Epithelial cell of esophagus (primary cell): ENCODE measurements at regions not wholly inside any gene's neighbourhood (a gene's known extent, or its start where the extent isn't known, plus 50 kb on each side); places are given as distances from the start of the nearest gene placed in this dataset.

Experiments used
- DNase-seq: peaks from one replicate; pipeline ENCODE4 v3.0.0; 2010; ENCODE audit warnings: low read depth
- H3K4me3 ChIP-seq: 2 replicates; pipeline ENCODE4 v1.5.1; 2011; ENCODE audit warnings: mild to moderate bottlenecking, low read length, control low read depth
- TF ChIP-seq, protein P1 (sequence below): IDR thresholded peaks from 2 replicates; pipeline ENCODE4 v1.5.1; 2011; ENCODE audit warnings: low read depth, mild to moderate bottlenecking, low read length, control low read depth, inconsistent platforms; ENCODE audit not compliant: insufficient read depth; ENCODE audit errors: missing control alignments

DNA sequence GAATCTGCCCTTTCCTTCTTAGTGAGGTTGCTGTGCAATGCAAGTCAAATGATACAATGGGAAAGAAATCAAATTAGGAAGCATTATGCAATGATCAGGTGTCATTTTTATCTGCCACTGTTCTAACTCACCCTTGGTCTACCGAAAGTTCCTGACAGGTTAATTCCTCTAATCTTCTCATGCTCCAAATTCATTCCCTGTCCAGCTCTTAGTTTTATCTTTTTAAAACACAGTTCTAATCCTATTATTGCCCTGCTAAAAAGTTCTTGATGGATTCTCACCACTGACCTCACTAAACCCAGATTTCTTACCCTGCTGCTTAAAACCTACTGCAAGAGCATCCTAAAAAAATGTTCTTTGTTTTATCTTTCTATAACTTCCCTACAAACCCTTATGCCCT is 1000.9 kb downstream of the CDH18 start:
- no peak for DNase-seq
- TF ChIP-seq, protein P1, sequence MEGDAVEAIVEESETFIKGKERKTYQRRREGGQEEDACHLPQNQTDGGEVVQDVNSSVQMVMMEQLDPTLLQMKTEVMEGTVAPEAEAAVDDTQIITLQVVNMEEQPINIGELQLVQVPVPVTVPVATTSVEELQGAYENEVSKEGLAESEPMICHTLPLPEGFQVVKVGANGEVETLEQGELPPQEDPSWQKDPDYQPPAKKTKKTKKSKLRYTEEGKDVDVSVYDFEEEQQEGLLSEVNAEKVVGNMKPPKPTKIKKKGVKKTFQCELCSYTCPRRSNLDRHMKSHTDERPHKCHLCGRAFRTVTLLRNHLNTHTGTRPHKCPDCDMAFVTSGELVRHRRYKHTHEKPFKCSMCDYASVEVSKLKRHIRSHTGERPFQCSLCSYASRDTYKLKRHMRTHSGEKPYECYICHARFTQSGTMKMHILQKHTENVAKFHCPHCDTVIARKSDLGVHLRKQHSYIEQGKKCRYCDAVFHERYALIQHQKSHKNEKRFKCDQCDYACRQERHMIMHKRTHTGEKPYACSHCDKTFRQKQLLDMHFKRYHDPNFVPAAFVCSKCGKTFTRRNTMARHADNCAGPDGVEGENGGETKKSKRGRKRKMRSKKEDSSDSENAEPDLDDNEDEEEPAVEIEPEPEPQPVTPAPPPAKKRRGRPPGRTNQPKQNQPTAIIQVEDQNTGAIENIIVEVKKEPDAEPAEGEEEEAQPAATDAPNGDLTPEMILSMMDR, result no peak

DNA sequence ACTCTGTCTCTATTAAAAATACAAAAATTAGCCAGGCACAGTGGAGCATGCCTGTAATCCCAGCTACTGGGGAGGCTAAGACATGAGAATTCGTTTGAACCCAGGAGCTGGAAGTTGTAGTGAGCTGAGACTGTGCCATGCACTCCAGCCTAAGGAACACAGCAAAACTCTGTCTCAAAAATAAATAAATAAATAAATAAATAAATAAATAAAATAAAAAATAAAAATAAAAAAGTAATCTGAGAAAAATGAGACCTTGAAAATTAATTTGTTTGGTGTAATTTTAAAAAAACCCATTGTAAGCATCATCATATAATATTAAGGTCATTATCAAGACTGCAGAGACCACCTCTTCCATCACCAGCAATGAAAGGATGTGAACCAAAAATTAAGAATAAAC is 997.1 kb downstream of the CDH18 start:
- no peak overlapping the region for H3K4me3 ChIP-seq
- DNase-seq, result no peak
- TF ChIP-seq, protein P1, result no peak

More for the DNA sequence above, 1000.9 kb downstream of the CDH18 start:
- no peak overlapping the region for H3K4me3 ChIP-seq

DNA sequence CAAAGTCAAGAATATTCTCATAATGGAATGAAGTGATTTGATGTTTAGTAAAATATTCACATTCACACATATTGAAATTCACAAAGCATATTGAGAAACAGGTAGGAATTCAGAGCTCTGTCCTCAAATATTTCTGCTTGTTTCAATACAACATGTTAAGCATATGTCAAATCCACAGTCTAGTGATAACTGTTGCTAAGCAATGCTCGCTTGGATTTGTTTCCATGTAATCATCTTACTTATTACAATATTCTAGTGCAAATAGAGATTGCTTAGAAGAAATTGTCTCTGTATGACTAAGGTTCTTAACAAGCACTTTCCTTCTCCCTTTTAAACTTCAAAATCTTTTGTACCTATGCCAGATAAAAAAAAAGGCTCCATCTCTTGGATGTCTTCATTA is 995.7 kb downstream of the CDH18 start:
- TF ChIP-seq, protein P1, result no peak
- peak; percentile 4 for DNase-seq
- no peak overlapping the region for H3K4me3 ChIP-seq

DNA sequence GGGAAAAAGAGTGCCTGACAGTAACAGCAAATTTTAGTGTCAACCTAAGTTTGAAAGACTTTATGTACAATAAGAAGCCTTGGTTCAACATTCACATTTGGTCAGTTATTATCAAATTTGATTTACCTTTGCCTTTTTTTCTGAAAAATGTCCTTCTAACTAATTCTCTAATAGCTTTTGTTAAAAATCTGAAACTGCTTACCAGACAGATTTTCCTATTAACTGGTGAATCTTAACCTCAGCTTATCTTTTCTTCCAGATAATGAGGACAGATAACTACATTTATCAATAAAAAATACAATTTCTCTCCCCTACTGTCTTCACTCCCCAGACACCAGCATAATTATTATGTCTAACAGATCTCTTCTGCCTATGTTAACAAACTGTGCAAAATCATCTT is 988.5 kb downstream of the CDH18 start:
- no peak for DNase-seq
- TF ChIP-seq, protein P1, result no peak
- no peak overlapping the region for H3K4me3 ChIP-seq

DNA sequence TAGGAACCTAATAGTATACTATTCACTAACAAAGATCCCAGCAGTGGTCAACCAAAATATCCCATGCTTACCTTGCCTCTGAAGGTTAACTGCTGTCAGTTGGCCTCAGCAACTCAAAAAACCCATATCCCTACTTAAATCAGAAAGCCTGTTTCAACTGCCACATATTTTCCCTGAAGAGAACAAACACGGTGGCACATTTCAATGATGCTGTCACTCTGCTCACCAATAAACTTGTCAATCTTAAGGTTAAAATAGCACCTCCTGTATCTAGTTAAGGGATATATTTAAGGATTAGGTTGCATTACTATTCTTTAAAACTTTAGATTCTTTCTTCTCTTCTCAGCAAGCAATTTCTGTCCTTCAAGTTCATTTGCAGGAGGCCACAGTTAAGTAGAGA is 986.9 kb downstream of the CDH18 start:
- no peak for DNase-seq
- TF ChIP-seq, protein P1, result no peak
- H3K4me3 ChIP-seq, result no peak overlapping the region

DNA sequence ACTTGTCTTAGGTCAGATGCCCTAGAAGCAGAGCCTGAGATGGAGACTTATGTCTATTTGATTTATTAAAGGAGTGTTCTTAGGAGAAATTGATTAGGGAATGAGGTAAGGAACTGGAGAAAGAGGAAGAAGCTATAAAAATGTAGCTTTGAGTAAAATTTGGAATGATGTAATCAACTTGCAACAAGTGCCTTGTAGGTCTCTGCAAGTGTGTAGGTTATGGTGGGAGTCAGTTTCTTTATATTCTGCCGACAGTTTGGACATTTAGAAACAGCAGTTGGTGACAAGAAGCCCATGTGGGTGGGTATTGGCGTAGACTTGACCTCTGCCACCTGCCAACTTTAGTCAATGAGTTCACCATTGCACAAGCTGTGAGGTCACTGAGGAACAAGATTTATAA is 986.5 kb downstream of the CDH18 start:
- H3K4me3 ChIP-seq, result no peak overlapping the region
- DNase-seq, result no peak
- TF ChIP-seq, protein P1, result no peak

DNA sequence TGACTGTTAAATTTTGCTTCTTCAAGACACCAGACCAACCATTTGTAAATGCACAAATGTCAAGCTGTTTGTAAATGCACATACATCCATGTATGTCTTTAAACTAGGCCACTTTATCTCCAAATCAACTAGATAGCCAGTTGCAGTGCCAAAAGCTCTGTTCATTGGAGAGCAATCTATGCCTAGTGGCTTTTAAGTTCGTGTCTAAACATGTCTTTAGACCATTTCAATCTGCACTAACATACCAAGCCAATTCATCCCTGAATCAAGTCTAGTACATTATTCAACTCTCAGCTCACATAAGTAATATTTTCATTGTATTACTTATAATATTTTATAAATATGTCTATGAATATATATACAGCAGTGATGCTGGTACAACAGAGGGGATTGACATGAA is 985.9 kb downstream of the CDH18 start:
- TF ChIP-seq, protein P1, result no peak
- no peak overlapping the region for H3K4me3 ChIP-seq
- DNase-seq, result peak; percentile 57
